H1 (cell line): ENCODE measurements at regions not wholly inside any gene's neighbourhood (a gene's known extent, or its start where the extent isn't known, plus 50 kb on each side); places are given as distances from the start of the nearest gene placed in this dataset.

Experiments used
- CTCF ChIA-PET: fragments of 300-600 bp; sonication (Branson Sonifier 250); formaldehyde crosslinking; loops from one replicate; lab custom pipeline; 2021; ENCODE audit not compliant: partially characterized antibody; lab: Charles Lee
- POLR2A ChIA-PET: fragments of 300-600 bp; sonication (Branson Sonifier 250); formaldehyde crosslinking; loops from one replicate; lab custom pipeline; 2021; ENCODE audit warnings: inconsistent platforms; ENCODE audit not compliant: partially characterized antibody; lab: Charles Lee
- DNase-seq, 2 experiments: peaks; one replicate each; pipeline versions ENCODE4 v3.0.0 to v3.0.0-alpha.2; 2010 to 2022; ENCODE audit warnings: low spot score in 2 of 2, low read depth in 1 of 2, mixed read lengths in 1 of 2
- FAIRE-seq: peaks from 2 replicates; lab custom pipeline; 2011; peaks lifted over from hg19 to GRCh38; lab: Jason Lieb, UNC
- H2AFZ ChIP-seq: 2 replicates; pipeline ENCODE4 v1.8.1; 2012; ENCODE audit warnings: low read length, inconsistent platforms
- H2AK5ac ChIP-seq: 2 replicates; pipeline ENCODE4 v1.6.1; 2013; ENCODE audit warnings: low read depth, low read length
- H2BK120ac ChIP-seq: replicated peaks from 2 replicates; pipeline ENCODE3; 2013; ENCODE audit warnings: low read depth, low read length, inconsistent platforms
- H2BK12ac ChIP-seq: 2 replicates; pipeline ENCODE4 v1.6.1; 2013; ENCODE audit warnings: low read depth, low read length
- H2BK15ac ChIP-seq: 2 replicates; pipeline ENCODE4 v1.6.1; 2013; ENCODE audit warnings: low read length
- H2BK20ac ChIP-seq: 2 replicates; pipeline ENCODE4 v1.6.1; 2013; ENCODE audit warnings: low read length
- H2BK5ac ChIP-seq: 2 replicates; pipeline ENCODE4 v1.6.1; 2013; ENCODE audit warnings: low read depth, low read length
- H3K14ac ChIP-seq: 2 replicates; pipeline ENCODE4 v1.6.1; 2013; ENCODE audit warnings: inconsistent platforms; ENCODE audit not compliant: insufficient read length
- H3K18ac ChIP-seq: 2 replicates; pipeline ENCODE4 v1.6.1; 2013; ENCODE audit warnings: low read length; ENCODE audit errors: extremely low read depth
- H3K23ac ChIP-seq: 2 replicates; pipeline ENCODE4 v1.6.1; 2013; ENCODE audit warnings: inconsistent platforms; ENCODE audit not compliant: insufficient read length
- H3K23me2 ChIP-seq: 2 replicates; pipeline ENCODE4 v1.6.1; 2013; ENCODE audit warnings: low read depth, low read length
- H3K27ac ChIP-seq: 2 replicates; pipeline ENCODE4 v1.6.1; 2011; ENCODE audit warnings: low read depth, low read length, inconsistent platforms
- H3K27me3 ChIP-seq, 4 experiments: replicated peaks in 1 of 4; 1 replicate in 1 of 4; 2 replicates in 3 of 4; pipeline versions ENCODE4 v1.6.1 to v1.8.1; 2011 to 2013; ENCODE audit warnings: low read length in 3 of 4, mild to moderate bottlenecking in 3 of 4, inconsistent platforms in 2 of 4, mixed read lengths in 2 of 4, moderate library complexity in 1 of 4; ENCODE audit not compliant: control insufficient read depth in 3 of 4, insufficient read depth in 3 of 4; ENCODE audit errors: extremely low read depth in 1 of 4
- H3K36me3 ChIP-seq, 4 experiments: 2 replicates each; pipeline versions ENCODE4 v1.6.1 to v1.8.1; 2011 to 2013; ENCODE audit warnings: mild to moderate bottlenecking in 4 of 4, low read length in 3 of 4, moderate library complexity in 2 of 4, control low read depth in 1 of 4, inconsistent platforms in 1 of 4; ENCODE audit not compliant: insufficient read depth in 4 of 4, control insufficient read depth in 2 of 4
- H3K4ac ChIP-seq: replicated peaks from 2 replicates; pipeline ENCODE3; 2013; ENCODE audit warnings: low read length, low read depth, mixed read lengths, inconsistent platforms; ENCODE audit not compliant: insufficient read length
- H3K4me1 ChIP-seq, 4 experiments: replicated peaks in 1 of 4; 1 replicate in 1 of 4; 2 replicates in 3 of 4; pipeline versions ENCODE4 v1.6.1 to v1.8.1; 2011 to 2013; ENCODE audit warnings: low read length in 3 of 4, inconsistent platforms in 2 of 4, mixed read lengths in 1 of 4; ENCODE audit not compliant: insufficient read depth in 4 of 4, control insufficient read depth in 3 of 4
- H3K4me2 ChIP-seq, 2 experiments: 2 replicates each; pipeline versions ENCODE4 v1.6.1 to v1.8.1; 2011 to 2013; ENCODE audit warnings: low read depth in 2 of 2, low read length in 2 of 2, control low read depth in 1 of 2, inconsistent platforms in 1 of 2, mild to moderate bottlenecking in 1 of 2; ENCODE audit not compliant: insufficient read depth in 1 of 2
- H3K4me3 ChIP-seq, 4 experiments: fragments of 200-600, 300-600 bp in 1 of 4; sonication (generic), shearing (Covaris generic), sonication (Bioruptor Twin) in 1 of 4; 2 replicates each; pipeline versions ENCODE4 v1.5.1 to v1.8.1; 2011 to 2016; ENCODE audit warnings: low read length in 4 of 4, low read depth in 3 of 4, control low read depth in 2 of 4, inconsistent platforms in 2 of 4, mild to moderate bottlenecking in 2 of 4, mixed read lengths in 1 of 4, moderate library complexity in 1 of 4; ENCODE audit not compliant: insufficient read depth in 2 of 4; ENCODE audit errors: extremely low read depth in 1 of 4
- H3K56ac ChIP-seq: replicated peaks from 2 replicates; pipeline ENCODE3; 2013; ENCODE audit warnings: low read depth, mild to moderate bottlenecking, mixed read lengths, low read length, inconsistent platforms; ENCODE audit not compliant: insufficient read length
- H3K79me1 ChIP-seq: 2 replicates; pipeline ENCODE4 v1.6.1; 2013; ENCODE audit warnings: low read depth, low read length, control low read depth
- H3K79me2 ChIP-seq, 2 experiments: 2 replicates each; pipeline versions ENCODE4 v1.6.1 to v1.8.1; 2012 to 2013; ENCODE audit warnings: low read length in 2 of 2, mild to moderate bottlenecking in 2 of 2, inconsistent platforms in 1 of 2; ENCODE audit not compliant: insufficient read depth in 2 of 2, control insufficient read depth in 1 of 2
- H3K9ac ChIP-seq, 4 experiments: replicated peaks in 1 of 4; 1 replicate in 1 of 4; 2 replicates in 3 of 4; pipeline versions ENCODE4 v1.6.1 to v1.8.1; 2011 to 2013; ENCODE audit warnings: low read depth in 3 of 4, low read length in 3 of 4, control low read depth in 2 of 4, mild to moderate bottlenecking in 2 of 4, moderate library complexity in 2 of 4, inconsistent platforms in 1 of 4; ENCODE audit errors: extremely low read depth in 1 of 4
- H3K9me3 ChIP-seq, 2 experiments: 2 replicates each; pipeline versions ENCODE4 v1.6.1 to v1.8.1; 2012 to 2013; ENCODE audit warnings: mild to moderate bottlenecking in 2 of 2, moderate library complexity in 2 of 2, control low read depth in 1 of 2, inconsistent platforms in 1 of 2, low read depth in 1 of 2, low read length in 1 of 2, mixed read lengths in 1 of 2; ENCODE audit not compliant: insufficient read depth in 2 of 2
- H4K20me1 ChIP-seq, 2 experiments: replicated peaks in 1 of 2; 2 replicates each; pipeline versions ENCODE3 to v1.8.1; 2011 to 2013; ENCODE audit warnings: inconsistent platforms in 2 of 2, low read length in 2 of 2, mild to moderate bottlenecking in 1 of 2; ENCODE audit not compliant: insufficient read depth in 2 of 2, control insufficient read depth in 1 of 2
- H4K5ac ChIP-seq: 2 replicates; pipeline ENCODE4 v1.6.1; 2013; ENCODE audit warnings: low read length, low read depth, mixed read lengths, inconsistent platforms; ENCODE audit not compliant: insufficient read length
- H4K8ac ChIP-seq: 2 replicates; pipeline ENCODE4 v1.8.0; 2013; ENCODE audit warnings: mild to moderate bottlenecking, moderate library complexity, low read length, inconsistent platforms; ENCODE audit not compliant: insufficient read depth; ENCODE audit errors: extremely low read depth
- H4K91ac ChIP-seq: replicated peaks from 2 replicates; pipeline ENCODE3; 2013; ENCODE audit warnings: low read length, mixed read lengths, inconsistent platforms; ENCODE audit not compliant: insufficient read length
- PHF8 ChIP-seq: fragments of 200-600 bp; sonication (generic); conservative IDR thresholded peaks from 2 replicates; pipeline ENCODE4 v1.7.1; 2012; ENCODE audit warnings: low read depth, mild to moderate bottlenecking, inconsistent platforms, low read length, moderate library complexity
- POLR2AphosphoS5 ChIP-seq: IDR thresholded peaks from 2 replicates; pipeline ENCODE4 v1.6.1; 2011; ENCODE audit warnings: low read depth, low read length
- SAP30 ChIP-seq: fragments of 300-600 bp; sonication (generic); IDR thresholded peaks from 2 replicates; pipeline ENCODE4 v1.7.1; 2012; ENCODE audit warnings: low read length, moderate library complexity, mild to moderate bottlenecking, inconsistent platforms; ENCODE audit not compliant: insufficient read depth, insufficient replicate concordance
- SIN3A ChIP-seq, 2 experiments: IDR thresholded peaks in 1 of 2; conservative IDR thresholded peaks in 1 of 2; 2 replicates each; pipeline ENCODE4 v1.6.1; 2011 to 2012; ENCODE audit warnings: low read length in 2 of 2, improper control_type of control experiment in 1 of 2, low read depth in 1 of 2, mild to moderate bottlenecking in 1 of 2
- SP2 ChIP-seq: IDR thresholded peaks from 2 replicates; pipeline ENCODE4 v1.6.1; 2012; ENCODE audit warnings: mild to moderate bottlenecking, low read length, inconsistent platforms
- whole genome bisulfite sequencing, 2 experiments: shearing (Covaris generic) in 1 of 2; methylation state at CpG; one replicate each; pipeline versions ENCODE4 v1.1.6 to v1.1.7; 2013 to 2015; ENCODE audit warnings: low lambda C conversion rate in 2 of 2, mixed read lengths in 2 of 2, inconsistent platforms in 1 of 2, low coverage in 1 of 2, missing lambda C conversion rate in 1 of 2; ENCODE audit not compliant: insufficient replicate concordance in 2 of 2, insufficient coverage in 1 of 2, insufficient read length in 1 of 2; ENCODE audit errors: extremely low coverage in 1 of 2, missing lambda C conversion rate in 1 of 2; 5-methylcytosine and 5-hydroxymethylcytosine counted together

DNA sequence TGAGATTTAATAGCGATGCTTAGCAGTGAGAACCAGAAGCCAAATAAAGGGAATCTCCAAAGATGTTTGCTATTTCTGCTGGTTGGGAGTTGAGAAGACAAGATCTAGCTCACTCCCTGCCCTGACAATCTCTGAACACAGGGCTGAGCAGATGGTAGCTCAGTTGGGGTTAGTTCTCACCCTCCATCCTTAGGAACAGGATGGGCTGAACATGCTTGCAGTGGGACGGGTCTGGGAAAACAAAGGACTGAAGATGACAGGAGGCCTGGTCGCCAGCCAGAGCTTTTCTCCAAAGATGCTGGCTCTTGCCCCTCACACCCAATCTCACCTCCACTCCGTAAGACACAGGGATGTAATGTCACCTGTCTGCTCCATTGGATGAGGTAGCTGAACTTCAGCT, 72.7 kb downstream of the SC5D start:
- peaks cover 0 to 10% (median 3%) of the 10 kb centered on the region in 4 experiments; a peak in 1 of 7 replicates for H3K4me1 ChIP-seq
- H4K5ac ChIP-seq = no peak overlapping the region
- no peak overlapping the region; a peak in 1 of 7 replicates for H3K9ac ChIP-seq
- no peak overlapping the region for H3K4me2 ChIP-seq
- no peak overlapping the region for H2AK5ac ChIP-seq
- H2BK12ac ChIP-seq = no peak overlapping the region
- no peaks in the 10 kb centered on the region for H3K79me1 ChIP-seq
- no peak overlapping the region for H2BK15ac ChIP-seq
- FAIRE-seq = no peak
- no peak overlapping the region for H2BK120ac ChIP-seq
- no peak for DNase-seq
- no peak overlapping the region; the same call in 1 of the 2 replicates for H2BK20ac ChIP-seq
- H3K23ac ChIP-seq = no peak overlapping the region
- POLR2A ChIA-PET = no interaction called here
- no peak overlapping the region for H4K91ac ChIP-seq
- WGBS, 2 experiments = 94% methylated on average over 4 of the region's 4 CpGs; no CpG with 5 or more reads in 1 of the 2 experiments
- H4K20me1 ChIP-seq = no peaks in the 10 kb centered on the region
- no peak overlapping the region for H2AFZ ChIP-seq
- no peak overlapping the region for H3K14ac ChIP-seq
- H3K4me3 ChIP-seq = no peak overlapping the region
- no peak overlapping the region for H3K4ac ChIP-seq
- no peaks in the 10 kb centered on the region for H3K79me2 ChIP-seq
- H3K36me3 ChIP-seq = no peaks in the 10 kb centered on the region
- H4K8ac ChIP-seq = no peak overlapping the region
- H3K27ac ChIP-seq = no peak overlapping the region
- no peak overlapping the region for H3K56ac ChIP-seq
- H3K27me3 ChIP-seq = no peaks in the 10 kb centered on the region; a peak in 1 of 7 replicates
- H3K23me2 ChIP-seq = no peaks in the 10 kb centered on the region
- H2BK5ac ChIP-seq = no peak overlapping the region
- H3K18ac ChIP-seq = no peak overlapping the region
- H3K9me3 ChIP-seq = no peaks in the 10 kb centered on the region
- CTCF ChIA-PET = interaction anchor here (1.3 to 2.2 kb wide), 4 partner anchors 10 to 227 kb away, joined by 3 to 6 read pairs (median 4); partner anchors contain the start of gene SORL1
- TF ChIP-seq POLR2AphosphoS5 = no peak
- no peak for TF ChIP-seq SAP30
- TF ChIP-seq SP2 = no peak
- no peak for TF ChIP-seq PHF8
- TF ChIP-seq SIN3A (conservative IDR thresholded peaks at IDR 0.05 in 1 of 2, IDR thresholded peaks at IDR 0.05 in 1 of 2; ENCODE audit: low read depth in 1 of 2, low read length in 2 of 2) = no peak
